GM18868 (cell line): ENCODE measurements at regions not wholly inside any gene's neighbourhood (a gene's known extent, or its start where the extent isn't known, plus 50 kb on each side); places are given as distances from the start of the nearest gene placed in this dataset.

Experiments
- ATAC-seq: cut with Tn5 transposase; IDR thresholded peaks from one replicate; pipeline ENCODE4 v1.9.1; 2021; ENCODE audit warnings: mild to moderate bottlenecking, moderate library complexity; ENCODE audit not compliant: unreplicated experiment

GRCh38 chr6:108778421-108779186 is 69.6 kb upstream of the ARMC2 start:
- ATAC-seq, result no peak

- no peak for ATAC-seq
Observed at GRCh38 chr6:108779536-108780275, 68.5 kb upstream of the ARMC2 start.

GRCh38 chr6:108780784-108781183 is 67.4 kb upstream of the ARMC2 start:
- no peak for ATAC-seq

DNA sequence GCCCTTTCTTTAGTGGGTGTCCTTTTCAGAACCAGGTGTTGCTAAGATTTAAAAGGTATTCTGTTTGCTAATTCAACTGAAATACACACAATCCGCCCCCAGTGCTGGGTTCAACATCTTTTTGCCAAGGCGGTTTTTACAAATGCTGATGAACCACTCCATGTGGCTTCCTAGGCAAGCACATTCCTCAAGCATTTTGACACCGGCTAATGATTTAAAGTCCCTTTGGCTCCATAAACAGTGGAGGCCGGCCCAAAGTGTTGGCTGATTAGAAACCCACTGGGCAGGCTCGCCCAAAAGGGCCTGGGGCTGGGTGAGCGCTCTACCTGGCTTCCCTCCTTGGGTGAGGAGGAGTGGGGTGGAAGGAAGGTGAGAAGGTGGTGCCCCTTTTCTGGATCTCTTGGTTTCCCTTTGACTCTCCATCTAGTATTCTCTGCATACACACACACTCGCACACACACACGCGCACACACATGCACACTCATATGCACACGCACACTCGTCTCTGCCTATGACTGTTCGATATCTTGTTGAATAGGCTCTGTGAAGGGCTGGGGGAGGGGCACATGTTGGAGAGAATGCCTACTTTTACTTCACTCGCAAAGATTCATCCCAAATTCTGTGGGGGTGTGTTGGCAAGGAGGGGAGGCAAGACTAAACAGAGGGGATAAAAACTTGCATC is 66.7 kb upstream of the ARMC2 start:
- ATAC-seq, result no peak

GRCh38 chr6:108782179-108783041 is 65.8 kb upstream of the ARMC2 start:
- peak; percentile 79 for ATAC-seq

GRCh38 chr6:108785653-108786052 is 62.6 kb upstream of the ARMC2 start:
- no peak for ATAC-seq

DNA sequence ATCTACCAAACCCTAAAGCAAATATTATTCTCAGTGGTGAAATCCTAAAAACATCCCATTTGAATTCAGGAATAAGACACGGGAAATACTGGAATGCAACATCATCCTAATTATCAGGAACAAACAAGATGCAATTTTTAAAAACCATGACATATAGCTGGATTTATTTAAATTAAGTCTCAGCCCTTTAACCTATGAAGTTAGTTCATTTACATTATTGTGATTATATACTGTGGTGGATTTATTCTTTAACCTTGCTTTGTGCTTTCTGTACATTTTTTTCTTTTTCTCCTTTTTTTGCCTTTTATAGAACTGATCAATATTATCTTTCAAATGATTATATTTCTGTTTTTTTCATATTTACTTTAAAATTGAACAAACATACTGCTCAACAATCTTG is 59.8 kb upstream of the ARMC2 start:
- ATAC-seq, result no peak

DNA sequence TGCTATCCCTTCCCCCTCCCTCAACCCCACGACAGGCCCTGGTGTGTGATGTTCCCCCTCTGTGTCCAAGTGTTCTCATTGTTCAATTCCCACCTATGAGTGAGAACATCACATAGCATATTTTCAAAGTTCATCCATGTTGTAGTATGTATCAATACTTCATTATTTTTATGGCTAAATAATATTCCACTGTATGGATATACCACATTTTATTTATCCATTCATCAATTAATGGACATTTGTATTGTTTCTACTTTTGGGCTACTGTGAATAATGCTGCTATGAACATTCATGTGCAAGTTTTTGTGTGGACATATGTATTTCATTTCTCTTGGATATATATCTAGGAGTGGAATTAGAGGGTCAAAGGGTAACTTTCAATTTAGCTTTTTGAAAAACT is 58.7 kb upstream of the ARMC2 start:
- ATAC-seq, result no peak

- ATAC-seq, result no peak
Observed at GRCh38 chr6:108791700-108792099, 56.5 kb upstream of the ARMC2 start.

- no peak for ATAC-seq
Observed at GRCh38 chr6:108793516-108794251, 54.5 kb upstream of the ARMC2 start.

GRCh38 chr6:108795122-108795521 is 53.1 kb upstream of the ARMC2 start:
- ATAC-seq, result no peak

- no peak for ATAC-seq
Observed at GRCh38 chr6:108795814-108796213, 52.4 kb upstream of the ARMC2 start.

GRCh38 chr6:108796875-108797274 is 51.3 kb upstream of the ARMC2 start:
- no peak for ATAC-seq

DNA sequence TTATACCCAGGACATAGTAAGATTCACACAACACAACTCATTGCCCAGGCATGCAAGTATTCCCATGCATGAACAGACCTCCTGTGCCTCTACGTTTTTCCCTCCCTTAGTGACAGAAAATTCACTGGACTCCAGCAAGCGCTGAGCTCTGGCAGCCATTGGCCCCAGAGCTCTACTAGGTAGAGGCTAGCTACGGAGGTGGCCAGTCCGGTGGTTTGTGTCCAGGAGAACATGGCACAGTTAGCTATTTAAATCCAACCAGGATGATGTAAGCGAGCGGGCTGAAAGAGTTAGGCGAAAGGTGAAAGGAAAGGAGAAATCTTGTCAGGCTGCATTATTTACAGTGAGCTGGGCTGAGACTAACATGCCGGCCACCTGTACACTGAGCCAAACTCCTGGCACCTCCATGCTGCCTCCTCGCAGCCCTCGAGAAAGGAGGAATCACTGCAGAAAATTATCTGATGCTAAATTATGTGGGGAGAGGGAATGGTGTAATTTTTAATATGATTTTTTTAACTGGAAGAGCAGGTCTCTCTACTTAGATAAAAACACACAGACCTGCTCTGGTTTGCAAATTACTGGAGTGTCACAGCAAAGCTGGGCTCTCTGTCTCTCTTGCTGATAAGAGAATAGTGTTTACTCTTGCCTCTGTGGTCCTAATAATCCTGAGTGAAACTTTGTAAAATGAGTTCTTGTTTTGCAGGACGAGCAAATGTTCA is 50.1 kb upstream of the ARMC2 start:
- no peak for ATAC-seq
